Panc1 (cell line): ENCODE measurements at regions not wholly inside any gene's neighbourhood (a gene's known extent, or its start where the extent isn't known, plus 50 kb on each side); places are given as distances from the start of the nearest gene placed in this dataset.

Experiments used
- ATAC-seq: fragments of 200-7000 bp; cut with Tn5 transposase; 2 replicates; pipeline ENCODE4 v1.9.1; 2020; ENCODE audit warnings: mild to moderate bottlenecking, moderate library complexity
- BruUV-seq: library from RNA; stranded (reverse); fragments of 400-500 nt; replicated peaks from 2 replicates; lab custom pipeline; 2021; lab: Mats Ljungman, UMichigan
- CTCF ChIA-PET: fragments of 300-600 bp; sonication (Branson Sonifier 250); formaldehyde crosslinking; loops from one replicate; lab custom pipeline; 2022; ENCODE audit warnings: antibody characterized with exemption; lab: Charles Lee
- POLR2A ChIA-PET: fragments of 300-600 bp; sonication (Branson Sonifier 250); formaldehyde crosslinking; loops from one replicate; lab custom pipeline; 2022; ENCODE audit warnings: antibody characterized with exemption; lab: Charles Lee
- DNase-seq: peaks from one replicate; pipeline ENCODE4 v3.0.0-alpha.2; 2010; ENCODE audit warnings: low read depth, low spot score
- H3K27ac ChIP-seq: 2 replicates; pipeline ENCODE4 v1.5.1; 2011; ENCODE audit warnings: mild to moderate bottlenecking, low read length, inconsistent platforms
- H3K27me3 ChIP-seq: fragments of 200-500 bp; sonication (Bioruptor generic); 2 replicates; pipeline ENCODE4 v1.6.0; 2014; ENCODE audit warnings: low read length, inconsistent platforms; ENCODE audit not compliant: control insufficient read depth, insufficient read depth
- H3K36me3 ChIP-seq: fragments of 200-500 bp; sonication (Bioruptor generic); 2 replicates; pipeline ENCODE4 v1.5.1; 2014; ENCODE audit warnings: inconsistent platforms, mild to moderate bottlenecking, low read length, moderate library complexity; ENCODE audit not compliant: control insufficient read depth, insufficient read depth
- H3K4me1 ChIP-seq: 2 replicates; pipeline ENCODE4 v1.5.1; 2011; ENCODE audit warnings: inconsistent platforms, mild to moderate bottlenecking, low read length, moderate library complexity; ENCODE audit not compliant: control insufficient read depth, insufficient read depth
- H3K4me3 ChIP-seq, 2 experiments: 2 replicates each; pipeline ENCODE4 v1.5.1; 2011 to 2012; ENCODE audit warnings: low read depth in 2 of 2, low read length in 2 of 2, mild to moderate bottlenecking in 2 of 2, inconsistent platforms in 1 of 2, moderate library complexity in 1 of 2
- H3K9me3 ChIP-seq: fragments of 200-500 bp; sonication (Bioruptor generic); 2 replicates; pipeline ENCODE4 v1.5.1; 2014; ENCODE audit warnings: low read depth, mild to moderate bottlenecking, inconsistent platforms, low read length, moderate library complexity; ENCODE audit not compliant: control insufficient read depth, insufficient read depth
- POLR2AphosphoS5 ChIP-seq: IDR thresholded peaks from 2 replicates; pipeline ENCODE4 v1.6.1; 2012; ENCODE audit warnings: mild to moderate bottlenecking, low read depth, low read length, moderate library complexity
- REST ChIP-seq, 2 experiments: IDR thresholded peaks; 2 replicates each; pipeline ENCODE4 v1.6.1; 2011 to 2012; ENCODE audit warnings: low read depth in 2 of 2, control low read depth in 1 of 2, low read length in 1 of 2, mild to moderate bottlenecking in 1 of 2, moderate library complexity in 1 of 2; ENCODE audit not compliant: insufficient read depth in 1 of 2
- SIN3A ChIP-seq: IDR thresholded peaks from 2 replicates; pipeline ENCODE4 v1.6.1; 2012; ENCODE audit warnings: low read depth, mild to moderate bottlenecking, low read length, moderate library complexity, borderline replicate concordance; ENCODE audit not compliant: insufficient read depth
- TCF7L2 ChIP-seq: IDR thresholded peaks from 2 replicates; pipeline ENCODE4 v1.6.1; 2011; ENCODE audit warnings: mild to moderate bottlenecking, low read depth, low read length, inconsistent platforms
- in situ Hi-C: cut with HindIII; loops from 2 replicates; pipeline ENCODE4 v1.10.0; 2016; ENCODE audit warnings: low sequenced_read_pairs, low pct_unique_long_range_greater_than_20kb
- intact Hi-C: fragments of 100-400 bp; cut with micrococcal nuclease; formaldehyde crosslinking; loops from one replicate; pipeline ENCODE4 v1.10.0; 2022; ENCODE audit not compliant: unreplicated experiment
- TF ChIP-seq, protein P1 (sequence below): fragments of 450-650 bp; IDR thresholded peaks from 2 replicates; pipeline ENCODE4 v1.5.1; 2017; ENCODE audit warnings: mild to moderate bottlenecking

- no TSS peak for BruUV-seq
- no peak for DNase-seq
- in situ Hi-C loops, result no loop called here
- Histone ChIP-seq H3K4me1 (no peaks in the 10 kb centered on the region), H3K27me3 (peaks cover 4% of the 10 kb centered on the region; the same call in 1 of the 2 replicates), H3K36me3 (no peaks in the 10 kb centered on the region), H3K27ac (no peak overlapping the region), H3K9me3 (no peaks in the 10 kb centered on the region), H3K4me3 (no peak overlapping the region)
- TF ChIP-seq REST (IDR thresholded peaks at IDR 0.05; ENCODE audit: insufficient read depth in 1 of 2, low read depth in 2 of 2, low read length in 1 of 2) (no peak), POLR2AphosphoS5 (no peak), TCF7L2 (no peak), SIN3A (no peak)
- TF ChIP-seq, protein P1, sequence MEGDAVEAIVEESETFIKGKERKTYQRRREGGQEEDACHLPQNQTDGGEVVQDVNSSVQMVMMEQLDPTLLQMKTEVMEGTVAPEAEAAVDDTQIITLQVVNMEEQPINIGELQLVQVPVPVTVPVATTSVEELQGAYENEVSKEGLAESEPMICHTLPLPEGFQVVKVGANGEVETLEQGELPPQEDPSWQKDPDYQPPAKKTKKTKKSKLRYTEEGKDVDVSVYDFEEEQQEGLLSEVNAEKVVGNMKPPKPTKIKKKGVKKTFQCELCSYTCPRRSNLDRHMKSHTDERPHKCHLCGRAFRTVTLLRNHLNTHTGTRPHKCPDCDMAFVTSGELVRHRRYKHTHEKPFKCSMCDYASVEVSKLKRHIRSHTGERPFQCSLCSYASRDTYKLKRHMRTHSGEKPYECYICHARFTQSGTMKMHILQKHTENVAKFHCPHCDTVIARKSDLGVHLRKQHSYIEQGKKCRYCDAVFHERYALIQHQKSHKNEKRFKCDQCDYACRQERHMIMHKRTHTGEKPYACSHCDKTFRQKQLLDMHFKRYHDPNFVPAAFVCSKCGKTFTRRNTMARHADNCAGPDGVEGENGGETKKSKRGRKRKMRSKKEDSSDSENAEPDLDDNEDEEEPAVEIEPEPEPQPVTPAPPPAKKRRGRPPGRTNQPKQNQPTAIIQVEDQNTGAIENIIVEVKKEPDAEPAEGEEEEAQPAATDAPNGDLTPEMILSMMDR, result no peak
- intact Hi-C loops, result no loop called here
- ATAC-seq, result no peak
- CTCF ChIA-PET, result no interaction called here
- POLR2A ChIA-PET, result no interaction called here
Measured at GRCh38 chr5:6169660-6170059, 208.7 kb downstream of the MED10 start.

DNA sequence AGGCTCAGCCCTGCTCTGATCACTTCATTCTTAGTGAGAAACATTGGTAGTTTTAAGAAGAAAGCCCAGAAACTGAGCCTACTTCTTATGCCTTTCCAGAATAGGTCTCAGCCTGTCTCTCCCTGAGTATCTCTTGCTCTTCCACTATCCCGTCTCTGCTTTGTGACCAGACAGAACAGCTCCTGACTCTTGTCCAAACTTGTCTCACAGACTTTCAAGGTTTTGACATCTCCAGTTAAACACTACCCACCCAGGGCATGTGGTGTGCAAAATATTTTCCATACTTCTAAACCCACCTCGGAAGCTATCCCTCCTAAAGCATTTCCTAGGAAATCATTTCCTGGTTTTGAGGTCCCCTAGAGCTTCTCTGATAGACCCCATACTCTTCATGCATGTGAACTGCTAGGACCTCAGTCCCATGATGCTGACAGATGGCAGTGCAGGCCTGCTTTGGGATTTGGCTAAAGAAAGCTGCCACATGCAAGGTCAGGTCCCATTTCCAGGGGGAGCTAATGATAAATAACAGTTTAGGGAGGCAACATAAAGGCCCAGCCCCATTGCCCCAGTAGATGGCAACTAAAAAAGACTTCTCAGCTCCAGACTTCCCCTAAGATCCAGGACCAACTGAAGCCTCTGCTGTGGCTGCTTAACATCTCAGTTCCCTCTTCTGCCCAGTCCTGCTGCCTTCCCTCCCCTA, 211.5 kb downstream of the MED10 start:
- no peak for DNase-seq
- in situ Hi-C loops, result no loop called here
- ChIA-PET POLR2A (interaction anchor here (0.6 kb wide), 1 partner anchor 582 kb away, joined by 3 read pairs; no protein-coding TSS in a partner anchor), CTCF (no interaction called here)
- Histone ChIP-seq H3K4me1 (no peaks in the 10 kb centered on the region), H3K4me3 (no peak overlapping the region), H3K27ac (no peak overlapping the region), H3K9me3 (no peaks in the 10 kb centered on the region), H3K36me3 (no peaks in the 10 kb centered on the region), H3K27me3 (peaks cover 8% of the 10 kb centered on the region; the same call in 1 of the 2 replicates)
- intact Hi-C loops, result no loop called here
- no TSS peak for BruUV-seq
- ATAC-seq, result no peak
- TF ChIP-seq TCF7L2 (no peak), REST (IDR thresholded peaks at IDR 0.05; ENCODE audit: insufficient read depth in 1 of 2, low read depth in 2 of 2, low read length in 1 of 2) (no peak), SIN3A (no peak), POLR2AphosphoS5 (no peak)
- TF ChIP-seq, protein P1, result no peak
